ENCODE measurements at regions not wholly inside any gene's neighbourhood (a gene's known extent, or its start where the extent isn't known, plus 50 kb on each side); places are given as distances from the start of the nearest gene placed in this dataset.

GRCh38 chr4:111871802-111872201 is 273.5 kb upstream of the FAM241A start:
- no peak for DNase-seq (ENCODE audit: low read depth)
- no peak for TF ChIP-seq CTCF (IDR thresholded peaks at IDR 0.05; ENCODE audit: insufficient read depth, low read length)

GRCh38 chr4:111873801-111874200 is 271.5 kb upstream of the FAM241A start:
- TF ChIP-seq CTCF (IDR thresholded peaks at IDR 0.05; ENCODE audit: insufficient read depth, low read length) = no peak
- no peak overlapping the region for H3K4me3 ChIP-seq (ENCODE audit: low read depth, low read length)
- no peak for DNase-seq (ENCODE audit: low read depth)

More at GRCh38 chr4:111871802-111872201, 273.5 kb upstream of the FAM241A start:
- H3K4me3 ChIP-seq (ENCODE audit: low read depth, low read length) = no peak overlapping the region

GRCh38 chr4:111879539-111879938 is 265.7 kb upstream of the FAM241A start:
- DNase-seq (ENCODE audit: low read depth) = no peak
- TF ChIP-seq CTCF (IDR thresholded peaks at IDR 0.05; ENCODE audit: insufficient read depth, low read length) = no peak
- no peak overlapping the region for H3K4me3 ChIP-seq (ENCODE audit: low read depth, low read length)

- H3K4me3 ChIP-seq (ENCODE audit: low read depth, low read length) = no peak overlapping the region
- no peak for TF ChIP-seq CTCF (IDR thresholded peaks at IDR 0.05; ENCODE audit: insufficient read depth, low read length)
- no peak for DNase-seq (ENCODE audit: low read depth)
Observed at GRCh38 chr4:111880116-111880515, 265.1 kb upstream of the FAM241A start.

GRCh38 chr4:111883557-111883999 is 261.7 kb upstream of the FAM241A start:
- TF ChIP-seq CTCF (IDR thresholded peaks at IDR 0.05; ENCODE audit: insufficient read depth, low read length) = no peak
- no peak overlapping the region for H3K4me3 ChIP-seq (ENCODE audit: low read depth, low read length)
- no peak for DNase-seq (ENCODE audit: low read depth)

- DNase-seq (ENCODE audit: low read depth) = no peak
- TF ChIP-seq CTCF (IDR thresholded peaks at IDR 0.05; ENCODE audit: insufficient read depth, low read length) = no peak
- no peak overlapping the region for H3K4me3 ChIP-seq (ENCODE audit: low read depth, low read length)
Observed at GRCh38 chr4:111890412-111890811, 254.8 kb upstream of the FAM241A start.

- no peak for DNase-seq (ENCODE audit: low read depth)
- H3K4me3 ChIP-seq (ENCODE audit: low read depth, low read length) = no peak overlapping the region
- TF ChIP-seq CTCF (IDR thresholded peaks at IDR 0.05; ENCODE audit: insufficient read depth, low read length) = no peak
Observed at GRCh38 chr4:111905511-111905910, 239.7 kb upstream of the FAM241A start.
